Choroid plexus epithelial cell (primary cell): ENCODE measurements at regions not wholly inside any gene's neighbourhood (a gene's known extent, or its start where the extent isn't known, plus 50 kb on each side); places are given as distances from the start of the nearest gene placed in this dataset.

Source experiments
- DNase-seq: peaks from one replicate; pipeline ENCODE4 v3.0.0-alpha.2; 2010; ENCODE audit warnings: low read depth
- H3K4me3 ChIP-seq: 2 replicates; pipeline ENCODE4 v1.5.1; 2011; ENCODE audit warnings: low read depth, mild to moderate bottlenecking, control low read depth, low read length, moderate library complexity
- CTCF ChIP-seq: conservative IDR thresholded peaks from 2 replicates; pipeline ENCODE4 v1.5.1; 2011; ENCODE audit warnings: low read depth, mild to moderate bottlenecking, control low read depth, inconsistent platforms, low read length, moderate library complexity

GRCh38 chr5:71771191-71771590 is 52.1 kb downstream of the CARTPT start:
- no peak overlapping the region for H3K4me3 ChIP-seq
- no peak for DNase-seq
- no peak for TF ChIP-seq CTCF

DNA sequence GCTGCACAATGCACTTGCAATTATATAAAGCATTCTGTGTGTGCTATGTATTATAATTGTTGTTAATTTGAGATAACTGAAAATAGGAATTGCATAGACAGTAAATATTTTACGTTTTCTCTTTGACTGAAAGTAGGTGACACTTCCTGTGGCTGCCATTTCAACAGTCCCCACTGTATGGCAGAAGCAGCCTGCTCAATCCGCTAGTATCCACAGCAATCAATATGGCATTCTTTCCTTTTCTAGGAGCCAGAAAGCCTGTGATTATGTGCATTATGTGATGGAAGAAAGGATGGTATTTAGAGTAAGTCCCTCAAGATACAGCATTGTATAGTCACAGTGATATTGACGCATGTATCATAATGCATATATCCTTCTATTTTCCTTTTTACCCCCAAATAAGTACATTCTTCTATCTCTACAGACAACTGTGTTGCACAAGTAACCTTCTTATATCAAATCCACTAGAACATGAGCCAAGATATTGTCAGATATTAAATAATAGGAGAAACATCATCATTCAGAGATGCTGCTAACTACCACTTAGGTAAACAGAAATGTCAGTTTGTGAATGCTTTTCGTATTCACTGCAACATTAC is 59.7 kb downstream of the CARTPT start:
- peak; percentile 41 for TF ChIP-seq CTCF
- H3K4me3 ChIP-seq, result no peak overlapping the region
- peak; percentile 32 for DNase-seq

GRCh38 chr5:71780597-71780996 is 61.5 kb downstream of the CARTPT start:
- no peak overlapping the region for H3K4me3 ChIP-seq
- DNase-seq, result no peak
- no peak for TF ChIP-seq CTCF

GRCh38 chr5:71782393-71782770 is 63.3 kb downstream of the CARTPT start:
- H3K4me3 ChIP-seq, result no peak overlapping the region
- DNase-seq, result no peak
- no peak for TF ChIP-seq CTCF

GRCh38 chr5:71782771-71783770 is 64.0 kb downstream of the CARTPT start:
- TF ChIP-seq CTCF, result peak; percentile 93
- H3K4me3 ChIP-seq, result peak overlapping the region; percentile 53
- DNase-seq, result peak; percentile 88

DNA sequence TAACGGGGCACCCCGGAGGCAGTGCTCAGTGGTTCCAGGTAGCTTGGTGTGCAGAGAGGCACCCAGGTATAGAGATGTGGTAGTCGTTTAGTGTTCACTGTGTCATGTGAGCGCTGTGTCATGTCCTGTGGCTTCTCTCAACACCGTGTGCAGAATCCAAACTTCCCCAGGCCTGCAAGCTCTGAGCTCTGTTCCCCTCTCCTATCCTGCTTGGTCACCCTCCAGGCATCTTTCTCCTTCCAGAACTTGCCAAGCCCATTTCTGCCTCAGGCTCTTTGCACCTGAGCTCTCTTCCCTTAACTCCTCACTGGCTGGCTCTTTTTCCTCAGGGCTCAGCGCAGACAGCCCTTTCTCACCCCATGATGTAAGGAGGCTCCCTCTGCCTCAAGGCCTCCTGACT is 64.8 kb downstream of the CARTPT start:
- TF ChIP-seq CTCF, result no peak
- DNase-seq, result no peak
- H3K4me3 ChIP-seq, result no peak overlapping the region
